ENCODE measurements at regions not wholly inside any gene's neighbourhood (a gene's known extent, or its start where the extent isn't known, plus 50 kb on each side); places are given as distances from the start of the nearest gene placed in this dataset.

- no peak for DNase-seq (ENCODE audit: low read depth)
- H3K4me3 ChIP-seq (ENCODE audit: low read depth, low read length): no peak overlapping the region
- no peak for TF ChIP-seq CTCF (IDR thresholded peaks at IDR 0.05; ENCODE audit: insufficient read depth, low read length)
These were observed 81.3 kb upstream of the IRX6 start for GRCh38 chr16:55242667-55243066.

- no peak for TF ChIP-seq CTCF (IDR thresholded peaks at IDR 0.05; ENCODE audit: insufficient read depth, low read length)
- H3K4me3 ChIP-seq (ENCODE audit: low read depth, low read length): no peak overlapping the region
- no peak for DNase-seq (ENCODE audit: low read depth)
These were observed 75.9 kb upstream of the IRX6 start for GRCh38 chr16:55248058-55248457.

GRCh38 chr16:55248494-55248893, 75.5 kb upstream of the IRX6 start:
- no peak for DNase-seq (ENCODE audit: low read depth)
- no peak overlapping the region for H3K4me3 ChIP-seq (ENCODE audit: low read depth, low read length)
- TF ChIP-seq CTCF (IDR thresholded peaks at IDR 0.05; ENCODE audit: insufficient read depth, low read length): no peak

- TF ChIP-seq CTCF (IDR thresholded peaks at IDR 0.05; ENCODE audit: insufficient read depth, low read length): no peak
- DNase-seq (ENCODE audit: low read depth): no peak
- H3K4me3 ChIP-seq (ENCODE audit: low read depth, low read length): no peak overlapping the region
These were observed 74.6 kb upstream of the IRX6 start for GRCh38 chr16:55249361-55249760.

GRCh38 chr16:55249936-55250335, 74.1 kb upstream of the IRX6 start:
- no peak for DNase-seq (ENCODE audit: low read depth)
- no peak for TF ChIP-seq CTCF (IDR thresholded peaks at IDR 0.05; ENCODE audit: insufficient read depth, low read length)
- H3K4me3 ChIP-seq (ENCODE audit: low read depth, low read length): no peak overlapping the region

- DNase-seq (ENCODE audit: low read depth): no peak
- no peak for TF ChIP-seq CTCF (IDR thresholded peaks at IDR 0.05; ENCODE audit: insufficient read depth, low read length)
These were observed 73.3 kb upstream of the IRX6 start for GRCh38 chr16:55250701-55251100.

GRCh38 chr16:55251151-55251550, 72.9 kb upstream of the IRX6 start:
- DNase-seq (ENCODE audit: low read depth): no peak
- H3K4me3 ChIP-seq (ENCODE audit: low read depth, low read length): no peak overlapping the region
- no peak for TF ChIP-seq CTCF (IDR thresholded peaks at IDR 0.05; ENCODE audit: insufficient read depth, low read length)

More at GRCh38 chr16:55250701-55251100, 73.3 kb upstream of the IRX6 start:
- no peak overlapping the region for H3K4me3 ChIP-seq (ENCODE audit: low read depth, low read length)

Data from fibroblast of the aortic adventitia (primary cell).